ENCODE measurements at regions not wholly inside any gene's neighbourhood (a gene's known extent, or its start where the extent isn't known, plus 50 kb on each side); places are given as distances from the start of the nearest gene placed in this dataset.

- no peak overlapping the region for H3K4me3 ChIP-seq (ENCODE audit: low read depth, low read length)
- H3K27me3 ChIP-seq (ENCODE audit: control insufficient read depth, insufficient read depth, low read length), result no peaks in the 10 kb centered on the region
- no peaks in the 10 kb centered on the region for H3K9me3 ChIP-seq (ENCODE audit: control insufficient read depth, insufficient read depth, low read length)
- no peaks in the 10 kb centered on the region for H3K4me1 ChIP-seq (ENCODE audit: control insufficient read depth, insufficient read depth, low read length)
- DNase-seq (ENCODE audit: low read depth in 4 of 6, low spot score in 6 of 6), result peak in 1 of 6 donors; percentile 30
- no peaks in the 10 kb centered on the region for H3K36me3 ChIP-seq (ENCODE audit: control insufficient read depth, insufficient read depth, low read length)
- WGBS (ENCODE audit: insufficient coverage), result 86% methylated on average over 2 of the region's 4 CpGs
- H3K27ac ChIP-seq (ENCODE audit: low read depth, low read length), result no peak overlapping the region
These were observed 182.5 kb upstream of the RASSF8 start for GRCh38 chr12:25775968-25776367.

GRCh38 chr12:25780771-25781170, 177.7 kb upstream of the RASSF8 start:
- DNase-seq (ENCODE audit: low read depth in 4 of 6, low spot score in 6 of 6), result peak in 2 of 6 donors; percentile 47 to 61
- Histone ChIP-seq H3K36me3 (ENCODE audit: control insufficient read depth, insufficient read depth, low read length) (no peaks in the 10 kb centered on the region), H3K27ac (ENCODE audit: low read depth, low read length) (no peak overlapping the region), H3K9me3 (ENCODE audit: control insufficient read depth, insufficient read depth, low read length) (no peaks in the 10 kb centered on the region), H3K4me1 (ENCODE audit: control insufficient read depth, insufficient read depth, low read length) (no peaks in the 10 kb centered on the region), H3K27me3 (ENCODE audit: control insufficient read depth, insufficient read depth, low read length) (no peaks in the 10 kb centered on the region), H3K4me3 (ENCODE audit: low read depth, low read length) (no peak overlapping the region)
- WGBS (ENCODE audit: insufficient coverage), result 40% methylated on average over 1 of the region's 3 CpGs

GRCh38 chr12:25781232-25781631, 177.2 kb upstream of the RASSF8 start:
- H3K36me3 ChIP-seq (ENCODE audit: control insufficient read depth, insufficient read depth, low read length), result no peaks in the 10 kb centered on the region
- peak in 2 of 6 donors; percentile 35 to 57 for DNase-seq (ENCODE audit: low read depth in 4 of 6, low spot score in 6 of 6)
- no CpG with 5 or more reads among the region's 4 CpGs for WGBS (ENCODE audit: insufficient coverage)

GRCh38 chr12:25783566-25783965, 174.9 kb upstream of the RASSF8 start:
- WGBS (ENCODE audit: insufficient coverage), result 82% methylated on average over 2 of the region's 5 CpGs
- H3K4me1 ChIP-seq (ENCODE audit: control insufficient read depth, insufficient read depth, low read length), result no peaks in the 10 kb centered on the region
- no peak for DNase-seq (ENCODE audit: low read depth in 4 of 6, low spot score in 6 of 6)

More at GRCh38 chr12:25781232-25781631, 177.2 kb upstream of the RASSF8 start:
- H3K9me3 ChIP-seq (ENCODE audit: control insufficient read depth, insufficient read depth, low read length), result no peaks in the 10 kb centered on the region
- H3K27me3 ChIP-seq (ENCODE audit: control insufficient read depth, insufficient read depth, low read length), result no peaks in the 10 kb centered on the region
- H3K27ac ChIP-seq (ENCODE audit: low read depth, low read length), result no peak overlapping the region
- no peak overlapping the region for H3K4me3 ChIP-seq (ENCODE audit: low read depth, low read length)
- no peaks in the 10 kb centered on the region for H3K4me1 ChIP-seq (ENCODE audit: control insufficient read depth, insufficient read depth, low read length)

GRCh38 chr12:25784669-25785068, 173.8 kb upstream of the RASSF8 start:
- Histone ChIP-seq H3K36me3 (ENCODE audit: control insufficient read depth, insufficient read depth, low read length) (no peaks in the 10 kb centered on the region), H3K4me3 (ENCODE audit: low read depth, low read length) (no peak overlapping the region), H3K4me1 (ENCODE audit: control insufficient read depth, insufficient read depth, low read length) (no peaks in the 10 kb centered on the region), H3K27ac (ENCODE audit: low read depth, low read length) (no peak overlapping the region), H3K27me3 (ENCODE audit: control insufficient read depth, insufficient read depth, low read length) (no peaks in the 10 kb centered on the region), H3K9me3 (ENCODE audit: control insufficient read depth, insufficient read depth, low read length) (no peaks in the 10 kb centered on the region)
- DNase-seq (ENCODE audit: low read depth in 4 of 6, low spot score in 6 of 6), result peak in 1 of 6 donors; percentile 21
- WGBS (ENCODE audit: insufficient coverage), result 75% methylated on average over 7 of the region's 7 CpGs

More at GRCh38 chr12:25783566-25783965, 174.9 kb upstream of the RASSF8 start:
- no peaks in the 10 kb centered on the region for H3K36me3 ChIP-seq (ENCODE audit: control insufficient read depth, insufficient read depth, low read length)
- H3K27me3 ChIP-seq (ENCODE audit: control insufficient read depth, insufficient read depth, low read length), result no peaks in the 10 kb centered on the region
- no peaks in the 10 kb centered on the region for H3K9me3 ChIP-seq (ENCODE audit: control insufficient read depth, insufficient read depth, low read length)
- no peak overlapping the region for H3K4me3 ChIP-seq (ENCODE audit: low read depth, low read length)
- H3K27ac ChIP-seq (ENCODE audit: low read depth, low read length), result no peak overlapping the region

GRCh38 chr12:25785134-25785533, 173.3 kb upstream of the RASSF8 start:
- no peak for DNase-seq (ENCODE audit: low read depth in 4 of 6, low spot score in 6 of 6)
- Histone ChIP-seq H3K36me3 (ENCODE audit: control insufficient read depth, insufficient read depth, low read length) (no peaks in the 10 kb centered on the region), H3K9me3 (ENCODE audit: control insufficient read depth, insufficient read depth, low read length) (no peaks in the 10 kb centered on the region), H3K27me3 (ENCODE audit: control insufficient read depth, insufficient read depth, low read length) (no peaks in the 10 kb centered on the region), H3K4me3 (ENCODE audit: low read depth, low read length) (no peak overlapping the region), H3K4me1 (ENCODE audit: control insufficient read depth, insufficient read depth, low read length) (no peaks in the 10 kb centered on the region), H3K27ac (ENCODE audit: low read depth, low read length) (no peak overlapping the region)
- WGBS (ENCODE audit: insufficient coverage), result no CpG with 5 or more reads among the region's 4 CpGs

- H3K4me1 ChIP-seq (ENCODE audit: control insufficient read depth, insufficient read depth, low read length), result no peaks in the 10 kb centered on the region
- no CpG with 5 or more reads among the region's 2 CpGs for WGBS (ENCODE audit: insufficient coverage)
- H3K27me3 ChIP-seq (ENCODE audit: control insufficient read depth, insufficient read depth, low read length), result no peaks in the 10 kb centered on the region
- no peak overlapping the region for H3K4me3 ChIP-seq (ENCODE audit: low read depth, low read length)
- peak in 2 of 6 donors; percentile 4 to 40 for DNase-seq (ENCODE audit: low read depth in 4 of 6, low spot score in 6 of 6)
- H3K9me3 ChIP-seq (ENCODE audit: control insufficient read depth, insufficient read depth, low read length), result no peaks in the 10 kb centered on the region
- H3K36me3 ChIP-seq (ENCODE audit: control insufficient read depth, insufficient read depth, low read length), result no peaks in the 10 kb centered on the region
- H3K27ac ChIP-seq (ENCODE audit: low read depth, low read length), result no peak overlapping the region
These were observed 170.8 kb upstream of the RASSF8 start for GRCh38 chr12:25787701-25788100.

- H3K4me3 ChIP-seq (ENCODE audit: low read depth, low read length), result no peak overlapping the region
- no peaks in the 10 kb centered on the region for H3K27me3 ChIP-seq (ENCODE audit: control insufficient read depth, insufficient read depth, low read length)
- H3K9me3 ChIP-seq (ENCODE audit: control insufficient read depth, insufficient read depth, low read length), result no peaks in the 10 kb centered on the region
- no peak overlapping the region for H3K27ac ChIP-seq (ENCODE audit: low read depth, low read length)
- WGBS (ENCODE audit: insufficient coverage), result no CpG with 5 or more reads among the region's 1 CpG
- H3K36me3 ChIP-seq (ENCODE audit: control insufficient read depth, insufficient read depth, low read length), result no peaks in the 10 kb centered on the region
- H3K4me1 ChIP-seq (ENCODE audit: control insufficient read depth, insufficient read depth, low read length), result no peaks in the 10 kb centered on the region
- no peak for DNase-seq (ENCODE audit: low read depth in 4 of 6, low spot score in 6 of 6)
These were observed 169.6 kb upstream of the RASSF8 start for GRCh38 chr12:25788707-25789442.

GRCh38 chr12:25789541-25789944, 168.9 kb upstream of the RASSF8 start:
- Histone ChIP-seq H3K27ac (ENCODE audit: low read depth, low read length) (no peak overlapping the region), H3K27me3 (ENCODE audit: control insufficient read depth, insufficient read depth, low read length) (no peaks in the 10 kb centered on the region), H3K4me3 (ENCODE audit: low read depth, low read length) (no peak overlapping the region), H3K4me1 (ENCODE audit: control insufficient read depth, insufficient read depth, low read length) (no peaks in the 10 kb centered on the region), H3K9me3 (ENCODE audit: control insufficient read depth, insufficient read depth, low read length) (no peaks in the 10 kb centered on the region), H3K36me3 (ENCODE audit: control insufficient read depth, insufficient read depth, low read length) (no peaks in the 10 kb centered on the region)
- DNase-seq (ENCODE audit: low read depth in 4 of 6, low spot score in 6 of 6), result peak in 4 of 6 donors; percentile 4 to 85 (median 34)
- WGBS (ENCODE audit: insufficient coverage), result 17% methylated on average over 1 of the region's 4 CpGs

GRCh38 chr12:25792031-25792430, 166.5 kb upstream of the RASSF8 start:
- Histone ChIP-seq H3K36me3 (ENCODE audit: control insufficient read depth, insufficient read depth, low read length) (no peaks in the 10 kb centered on the region), H3K4me1 (ENCODE audit: control insufficient read depth, insufficient read depth, low read length) (no peaks in the 10 kb centered on the region), H3K27me3 (ENCODE audit: control insufficient read depth, insufficient read depth, low read length) (no peaks in the 10 kb centered on the region), H3K4me3 (ENCODE audit: low read depth, low read length) (no peak overlapping the region), H3K9me3 (ENCODE audit: control insufficient read depth, insufficient read depth, low read length) (no peaks in the 10 kb centered on the region), H3K27ac (ENCODE audit: low read depth, low read length) (no peak overlapping the region)
- DNase-seq (ENCODE audit: low read depth in 4 of 6, low spot score in 6 of 6), result no peak
- WGBS (ENCODE audit: insufficient coverage), result no CpG with 5 or more reads among the region's 1 CpG
